ENCODE measurements at regions not wholly inside any gene's neighbourhood (a gene's known extent, or its start where the extent isn't known, plus 50 kb on each side); places are given as distances from the start of the nearest gene placed in this dataset.

DNA sequence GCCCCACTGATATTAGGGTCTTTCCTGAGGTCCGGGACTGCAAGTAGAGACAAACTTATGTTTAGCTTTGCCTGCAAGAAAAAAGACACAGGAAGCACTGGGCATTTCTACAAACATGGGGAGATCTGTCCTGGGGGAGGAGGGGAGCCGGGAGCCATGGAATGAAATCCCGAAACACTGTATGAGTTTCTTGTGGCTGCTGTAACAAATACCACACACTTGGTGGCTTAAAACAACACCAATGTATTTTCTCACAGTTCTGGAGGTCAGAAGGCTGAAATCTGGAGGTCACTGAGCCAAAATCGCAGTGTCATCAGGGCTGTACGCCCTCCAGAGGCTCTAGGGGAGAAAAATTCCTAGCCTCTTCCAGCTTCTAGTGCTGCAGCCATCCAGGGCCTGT, 114.0 kb upstream of the CHST15 start:
- TF ChIP-seq POLR2AphosphoS5 (IDR thresholded peaks at IDR 0.05): no peak
- TF ChIP-seq, protein P1, sequence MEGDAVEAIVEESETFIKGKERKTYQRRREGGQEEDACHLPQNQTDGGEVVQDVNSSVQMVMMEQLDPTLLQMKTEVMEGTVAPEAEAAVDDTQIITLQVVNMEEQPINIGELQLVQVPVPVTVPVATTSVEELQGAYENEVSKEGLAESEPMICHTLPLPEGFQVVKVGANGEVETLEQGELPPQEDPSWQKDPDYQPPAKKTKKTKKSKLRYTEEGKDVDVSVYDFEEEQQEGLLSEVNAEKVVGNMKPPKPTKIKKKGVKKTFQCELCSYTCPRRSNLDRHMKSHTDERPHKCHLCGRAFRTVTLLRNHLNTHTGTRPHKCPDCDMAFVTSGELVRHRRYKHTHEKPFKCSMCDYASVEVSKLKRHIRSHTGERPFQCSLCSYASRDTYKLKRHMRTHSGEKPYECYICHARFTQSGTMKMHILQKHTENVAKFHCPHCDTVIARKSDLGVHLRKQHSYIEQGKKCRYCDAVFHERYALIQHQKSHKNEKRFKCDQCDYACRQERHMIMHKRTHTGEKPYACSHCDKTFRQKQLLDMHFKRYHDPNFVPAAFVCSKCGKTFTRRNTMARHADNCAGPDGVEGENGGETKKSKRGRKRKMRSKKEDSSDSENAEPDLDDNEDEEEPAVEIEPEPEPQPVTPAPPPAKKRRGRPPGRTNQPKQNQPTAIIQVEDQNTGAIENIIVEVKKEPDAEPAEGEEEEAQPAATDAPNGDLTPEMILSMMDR (IDR thresholded peaks at IDR 0.05): no peak
- no peak for TF ChIP-seq EP300 (IDR thresholded peaks at IDR 0.05)

Data from sigmoid colon (tissue), 4 donors.